ENCODE measurements at regions not wholly inside any gene's neighbourhood (a gene's known extent, or its start where the extent isn't known, plus 50 kb on each side); places are given as distances from the start of the nearest gene placed in this dataset.

DNA sequence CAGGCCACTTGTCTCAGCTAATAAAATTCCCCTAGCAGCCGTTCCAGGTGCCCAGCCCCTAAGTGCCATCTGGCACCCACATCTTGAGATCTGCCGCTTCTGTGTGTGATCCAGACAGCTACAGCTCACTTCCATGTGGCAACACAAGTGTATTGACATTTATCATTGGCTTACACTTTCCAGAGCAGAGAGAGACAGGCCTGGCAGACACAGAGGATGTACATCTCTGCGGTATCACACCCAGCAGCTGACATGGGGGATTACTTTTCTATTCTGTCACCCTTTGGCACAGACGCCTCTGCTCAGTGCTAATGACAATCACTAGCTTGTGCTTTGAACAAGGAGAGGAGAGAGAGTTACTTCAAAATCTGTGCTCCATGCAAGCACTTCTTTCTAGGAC is 195.9 kb downstream of the KDR start:
- H3K36me3 ChIP-seq, result no peaks in the 10 kb centered on the region
- H3K4me3 ChIP-seq, result no peak overlapping the region
- DNase-seq (no peak), ATAC-seq (no peak)
- TF ChIP-seq, protein P1, sequence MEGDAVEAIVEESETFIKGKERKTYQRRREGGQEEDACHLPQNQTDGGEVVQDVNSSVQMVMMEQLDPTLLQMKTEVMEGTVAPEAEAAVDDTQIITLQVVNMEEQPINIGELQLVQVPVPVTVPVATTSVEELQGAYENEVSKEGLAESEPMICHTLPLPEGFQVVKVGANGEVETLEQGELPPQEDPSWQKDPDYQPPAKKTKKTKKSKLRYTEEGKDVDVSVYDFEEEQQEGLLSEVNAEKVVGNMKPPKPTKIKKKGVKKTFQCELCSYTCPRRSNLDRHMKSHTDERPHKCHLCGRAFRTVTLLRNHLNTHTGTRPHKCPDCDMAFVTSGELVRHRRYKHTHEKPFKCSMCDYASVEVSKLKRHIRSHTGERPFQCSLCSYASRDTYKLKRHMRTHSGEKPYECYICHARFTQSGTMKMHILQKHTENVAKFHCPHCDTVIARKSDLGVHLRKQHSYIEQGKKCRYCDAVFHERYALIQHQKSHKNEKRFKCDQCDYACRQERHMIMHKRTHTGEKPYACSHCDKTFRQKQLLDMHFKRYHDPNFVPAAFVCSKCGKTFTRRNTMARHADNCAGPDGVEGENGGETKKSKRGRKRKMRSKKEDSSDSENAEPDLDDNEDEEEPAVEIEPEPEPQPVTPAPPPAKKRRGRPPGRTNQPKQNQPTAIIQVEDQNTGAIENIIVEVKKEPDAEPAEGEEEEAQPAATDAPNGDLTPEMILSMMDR (IDR thresholded peaks at IDR 0.05), result no peak
- no peaks in the 10 kb centered on the region for H3K27me3 ChIP-seq (ENCODE audit: low read depth)
- intact Hi-C loops (cut with DNase I), result no loop called here
- H3K9me3 ChIP-seq, result no peaks in the 10 kb centered on the region
- no peak overlapping the region for H3K27ac ChIP-seq
- no peaks in the 10 kb centered on the region for H3K4me1 ChIP-seq

DNA sequence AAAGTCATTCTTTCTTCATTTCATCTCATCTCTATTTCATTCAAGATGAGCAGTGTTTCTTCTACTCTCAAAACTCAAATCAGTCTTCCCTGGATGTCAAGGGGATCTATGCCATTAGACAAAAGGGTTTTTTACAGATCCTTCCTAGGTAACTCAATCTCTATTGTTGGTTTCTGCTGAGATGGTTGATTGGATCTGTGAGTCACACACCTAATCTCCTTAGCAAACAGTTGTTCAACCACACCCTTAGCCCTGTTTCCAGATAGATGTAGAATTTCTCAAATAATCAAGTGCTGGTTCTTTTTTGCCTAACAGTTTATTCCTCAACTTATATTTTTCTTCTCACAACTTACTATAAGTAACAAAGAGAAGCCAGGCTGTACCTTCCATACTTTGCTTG is 200.5 kb downstream of the KDR start:
- DNase-seq (no peak), ATAC-seq (no peak)
- H3K9me3 ChIP-seq, result no peaks in the 10 kb centered on the region
- no peaks in the 10 kb centered on the region for H3K27me3 ChIP-seq (ENCODE audit: low read depth)
- TF ChIP-seq, protein P1 (IDR thresholded peaks at IDR 0.05), result no peak
- no peaks in the 10 kb centered on the region for H3K36me3 ChIP-seq
- intact Hi-C loops (cut with DNase I), result no loop called here
- H3K27ac ChIP-seq, result no peak overlapping the region
- H3K4me3 ChIP-seq, result no peak overlapping the region
- no peaks in the 10 kb centered on the region for H3K4me1 ChIP-seq

DNA sequence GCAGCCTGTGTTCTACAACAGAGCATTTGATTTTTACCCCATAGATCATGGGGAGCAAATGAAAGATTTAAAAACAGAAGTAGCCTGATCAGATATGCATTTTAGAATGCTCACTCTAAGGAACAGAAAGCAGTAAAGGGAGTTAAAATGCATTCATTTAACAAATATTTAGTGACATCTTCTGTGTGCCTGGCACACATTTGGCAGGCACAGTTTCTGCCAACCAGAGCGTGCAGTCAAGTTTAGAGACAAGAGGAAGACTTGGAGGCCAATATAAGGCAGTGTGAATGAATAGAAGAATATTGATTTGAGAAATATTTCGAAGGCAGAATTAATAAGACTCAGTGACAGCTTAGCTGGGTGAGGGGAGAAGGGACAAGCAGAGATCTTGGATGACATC is 210.1 kb downstream of the KDR start:
- DNase-seq (no peak), ATAC-seq (no peak)
- Histone ChIP-seq H3K36me3 (no peaks in the 10 kb centered on the region), H3K9me3 (no peaks in the 10 kb centered on the region), H3K4me3 (no peak overlapping the region), H3K4me1 (no peaks in the 10 kb centered on the region), H3K27ac (no peak overlapping the region), H3K27me3 (ENCODE audit: low read depth) (no peaks in the 10 kb centered on the region)
- TF ChIP-seq, protein P1 (IDR thresholded peaks at IDR 0.05), result no peak
- intact Hi-C loops (cut with DNase I), result no loop called here

DNA sequence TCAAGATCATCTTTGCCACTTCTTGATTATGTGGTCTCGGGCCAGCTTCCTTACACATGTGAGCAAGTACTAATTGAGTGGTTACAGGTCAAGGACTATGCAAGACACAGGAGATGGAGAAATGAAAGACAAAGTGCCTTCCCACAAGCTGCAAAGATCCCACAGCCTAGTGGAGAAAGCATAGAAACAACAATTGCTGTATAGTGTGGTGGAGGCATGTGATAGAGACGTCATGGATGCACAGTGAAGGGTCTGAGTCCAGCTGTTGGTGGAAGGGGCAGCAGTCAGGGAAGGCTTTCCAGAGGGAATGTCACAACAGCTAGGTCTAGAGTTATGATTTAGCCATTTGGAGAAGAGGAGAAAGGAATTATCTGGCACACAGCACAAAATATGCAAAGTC is 210.6 kb downstream of the KDR start:
- H3K9me3 ChIP-seq, result no peaks in the 10 kb centered on the region
- no peaks in the 10 kb centered on the region for H3K4me1 ChIP-seq
- TF ChIP-seq, protein P1 (IDR thresholded peaks at IDR 0.05), result no peak
- H3K27ac ChIP-seq, result no peak overlapping the region
- intact Hi-C loops (cut with DNase I), result no loop called here
- no peaks in the 10 kb centered on the region for H3K36me3 ChIP-seq
- H3K4me3 ChIP-seq, result no peak overlapping the region
- no peak for ATAC-seq
- H3K27me3 ChIP-seq (ENCODE audit: low read depth), result no peaks in the 10 kb centered on the region
- DNase-seq, result no peak

DNA sequence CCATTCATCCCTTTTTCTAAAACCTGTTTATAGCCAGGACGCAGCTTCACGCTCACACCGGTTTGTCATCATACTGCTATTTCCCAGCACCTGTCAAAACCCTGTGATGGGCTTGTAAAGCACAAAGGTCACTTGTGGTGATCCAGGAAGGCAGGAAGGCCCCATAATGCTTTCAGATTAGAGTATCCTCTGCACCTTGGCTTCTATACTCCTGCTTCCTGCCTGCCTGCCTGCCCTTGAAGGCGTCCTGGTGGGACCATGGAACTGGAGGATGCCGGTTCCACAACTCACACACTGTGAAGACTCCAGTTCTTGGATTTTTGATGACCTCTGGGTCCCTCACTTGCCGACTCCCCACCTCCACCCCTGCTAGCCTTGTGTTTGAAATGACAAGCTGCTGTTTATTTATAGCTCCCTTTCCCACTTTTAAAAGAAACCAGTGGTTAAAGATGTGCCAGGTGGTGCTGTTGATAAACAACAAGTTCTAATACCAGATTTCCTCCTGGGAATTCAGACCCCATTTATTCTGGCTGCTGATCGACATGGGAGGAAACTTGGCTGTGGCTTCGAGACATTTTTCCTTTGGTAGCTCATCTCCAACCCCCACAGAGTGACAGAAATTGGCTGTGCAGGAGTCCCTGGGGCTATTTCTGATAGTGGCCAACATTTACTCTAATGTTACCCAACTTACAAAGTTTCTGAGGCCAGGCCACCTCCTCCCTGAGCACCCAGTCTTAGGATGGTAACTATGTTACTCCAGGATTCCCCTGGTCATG is 211.5 kb downstream of the KDR start:
- Histone ChIP-seq H3K9me3 (no peaks in the 10 kb centered on the region), H3K4me1 (no peaks in the 10 kb centered on the region), H3K4me3 (no peak overlapping the region), H3K27ac (no peak overlapping the region), H3K36me3 (no peaks in the 10 kb centered on the region), H3K27me3 (ENCODE audit: low read depth) (no peaks in the 10 kb centered on the region)
- TF ChIP-seq, protein P1 (IDR thresholded peaks at IDR 0.05), result no peak
- no peak for DNase-seq
- no peak for ATAC-seq
- intact Hi-C loops (cut with DNase I), result no loop called here

Data from lower lobe of right lung (tissue), 2 donors.